ENCODE measurements at regions not wholly inside any gene's neighbourhood (a gene's known extent, or its start where the extent isn't known, plus 50 kb on each side); places are given as distances from the start of the nearest gene placed in this dataset.

DNA sequence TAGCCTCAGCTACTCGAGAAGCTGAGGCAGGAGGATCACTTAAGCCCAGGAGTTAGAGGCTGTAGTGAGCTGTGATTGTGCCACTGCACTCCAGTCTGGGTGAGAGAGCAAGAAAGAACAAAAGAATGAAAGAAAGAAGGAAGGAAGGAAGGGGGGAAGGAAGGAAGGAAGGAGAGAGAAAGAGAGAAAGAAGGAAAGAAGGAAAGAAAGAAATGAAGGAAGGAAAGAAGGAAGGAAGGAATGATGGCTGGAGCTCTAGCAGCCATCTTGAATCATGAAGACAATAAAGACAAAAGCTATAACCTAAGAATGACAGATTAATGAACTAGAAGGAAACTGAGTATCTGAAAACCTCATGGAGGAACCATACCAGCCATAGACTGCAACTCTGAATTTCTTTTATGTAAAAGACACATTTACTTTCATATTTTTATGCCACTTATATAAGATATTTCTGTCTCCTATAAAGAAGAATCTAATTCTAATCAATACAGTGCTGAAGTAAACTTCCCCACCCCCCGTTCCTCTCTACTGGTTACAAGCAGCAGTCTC, 522.3 kb upstream of the JARID2 start:
- TF ChIP-seq, protein P1, sequence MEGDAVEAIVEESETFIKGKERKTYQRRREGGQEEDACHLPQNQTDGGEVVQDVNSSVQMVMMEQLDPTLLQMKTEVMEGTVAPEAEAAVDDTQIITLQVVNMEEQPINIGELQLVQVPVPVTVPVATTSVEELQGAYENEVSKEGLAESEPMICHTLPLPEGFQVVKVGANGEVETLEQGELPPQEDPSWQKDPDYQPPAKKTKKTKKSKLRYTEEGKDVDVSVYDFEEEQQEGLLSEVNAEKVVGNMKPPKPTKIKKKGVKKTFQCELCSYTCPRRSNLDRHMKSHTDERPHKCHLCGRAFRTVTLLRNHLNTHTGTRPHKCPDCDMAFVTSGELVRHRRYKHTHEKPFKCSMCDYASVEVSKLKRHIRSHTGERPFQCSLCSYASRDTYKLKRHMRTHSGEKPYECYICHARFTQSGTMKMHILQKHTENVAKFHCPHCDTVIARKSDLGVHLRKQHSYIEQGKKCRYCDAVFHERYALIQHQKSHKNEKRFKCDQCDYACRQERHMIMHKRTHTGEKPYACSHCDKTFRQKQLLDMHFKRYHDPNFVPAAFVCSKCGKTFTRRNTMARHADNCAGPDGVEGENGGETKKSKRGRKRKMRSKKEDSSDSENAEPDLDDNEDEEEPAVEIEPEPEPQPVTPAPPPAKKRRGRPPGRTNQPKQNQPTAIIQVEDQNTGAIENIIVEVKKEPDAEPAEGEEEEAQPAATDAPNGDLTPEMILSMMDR (IDR thresholded peaks at IDR 0.05; ENCODE audit: low read depth, low read length, missing control alignments) = no peak
- DNase-seq (ENCODE audit: low read depth) = no peak
- H3K4me3 ChIP-seq (ENCODE audit: low read depth, low read length) = no peak overlapping the region
- in situ Hi-C loops (cut with HindIII; ENCODE audit: low sequenced_read_pairs) = no loop called here

DNA sequence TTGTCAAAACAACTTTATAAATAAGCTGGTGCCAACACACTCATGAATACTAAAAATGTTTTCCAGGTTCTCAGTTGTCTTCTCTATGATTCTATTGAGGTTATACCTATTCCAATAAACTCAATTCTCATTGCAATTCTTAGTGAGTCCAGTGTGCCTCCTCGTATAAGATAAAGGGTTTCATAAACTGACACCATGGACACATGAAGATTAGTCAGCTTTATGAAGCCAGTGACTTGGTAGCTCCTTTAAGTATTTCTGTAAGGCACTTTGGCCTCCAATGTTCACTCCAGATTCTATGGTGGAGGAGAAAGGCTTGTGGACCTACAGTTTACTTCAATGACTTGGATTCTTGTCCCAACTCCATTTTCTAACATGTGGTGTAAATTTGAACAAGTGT, 521.3 kb upstream of the JARID2 start:
- in situ Hi-C loops (cut with HindIII; ENCODE audit: low sequenced_read_pairs) = no loop called here
- TF ChIP-seq, protein P1 (IDR thresholded peaks at IDR 0.05; ENCODE audit: low read depth, low read length, missing control alignments) = no peak
- no peak for DNase-seq (ENCODE audit: low read depth)
- no peak overlapping the region for H3K4me3 ChIP-seq (ENCODE audit: low read depth, low read length)

DNA sequence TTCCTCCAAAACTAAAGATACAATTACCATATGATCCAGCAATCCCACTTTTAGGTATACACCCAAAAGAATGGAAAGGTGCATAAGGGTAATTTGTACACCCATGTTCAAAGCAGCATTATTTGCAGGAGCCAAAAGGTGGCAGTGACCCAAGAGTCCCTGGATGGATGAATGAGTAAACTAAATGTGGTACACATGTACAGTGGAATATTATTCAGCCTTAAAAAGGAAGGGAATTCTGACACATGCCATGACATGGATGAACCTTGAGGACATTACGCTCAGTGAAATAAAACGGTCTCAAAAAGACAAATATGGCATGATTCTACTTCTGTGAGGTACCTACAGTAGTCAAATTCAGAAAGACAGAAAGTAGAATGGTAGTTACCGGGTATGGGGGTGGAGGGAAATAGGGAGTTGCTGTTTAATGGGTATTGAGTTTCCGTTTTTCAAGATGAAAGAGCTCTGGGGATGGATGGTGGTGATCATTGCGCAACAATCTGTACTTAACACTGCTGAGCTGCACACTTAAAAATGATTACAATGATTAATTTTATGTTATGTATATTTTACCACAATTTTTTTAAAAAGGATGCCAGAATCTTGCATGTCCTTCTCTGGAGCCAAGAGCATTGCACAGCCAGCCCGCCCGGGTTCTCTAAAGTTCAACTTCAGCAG, 518.9 kb upstream of the JARID2 start:
- TF ChIP-seq, protein P1 (IDR thresholded peaks at IDR 0.05; ENCODE audit: low read depth, low read length, missing control alignments) = no peak
- no peak overlapping the region for H3K4me3 ChIP-seq (ENCODE audit: low read depth, low read length)
- no peak for DNase-seq (ENCODE audit: low read depth)
- in situ Hi-C loops (cut with HindIII; ENCODE audit: low sequenced_read_pairs) = no loop called here

DNA sequence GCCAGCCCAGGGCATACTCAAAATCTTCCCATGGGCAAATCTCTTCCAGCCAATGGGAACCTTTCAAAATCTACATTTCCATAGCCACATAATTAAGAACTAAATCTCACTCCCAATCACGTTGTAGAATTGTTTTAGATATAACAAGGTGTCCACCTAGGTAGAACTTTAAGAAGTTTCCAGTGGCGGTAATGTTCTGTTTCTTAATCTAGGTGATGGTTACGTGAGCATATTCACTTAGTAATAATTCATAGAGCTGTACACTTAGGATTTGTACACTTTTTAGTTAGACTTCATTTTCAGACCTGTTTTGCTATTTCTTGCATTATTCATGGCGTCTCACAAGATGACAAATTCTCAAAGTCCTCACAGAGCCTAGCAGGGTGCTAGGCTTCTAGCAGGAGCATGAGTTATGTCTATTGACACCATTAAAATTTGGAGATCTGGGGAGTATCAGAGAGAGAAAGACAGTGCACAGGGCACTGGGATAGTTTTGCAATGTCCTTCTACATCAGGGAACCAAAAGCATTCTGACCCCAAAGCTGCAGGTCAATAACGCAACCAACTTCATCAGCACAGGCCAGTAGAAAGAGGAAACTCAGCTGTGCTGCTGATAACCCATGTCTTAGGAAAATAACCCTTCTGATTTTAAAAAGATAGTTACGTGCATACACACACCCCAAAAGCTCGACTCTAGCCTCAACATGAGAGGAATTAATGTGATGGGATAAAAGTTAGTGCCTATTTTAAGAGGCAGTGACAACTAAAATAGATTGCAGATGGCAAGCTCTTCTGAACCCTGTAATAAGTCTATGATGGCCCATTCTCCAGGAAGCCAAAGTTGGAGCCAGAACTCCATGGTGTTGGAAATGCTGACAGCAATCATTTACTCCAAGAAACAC, 518.1 kb upstream of the JARID2 start:
- DNase-seq (ENCODE audit: low read depth) = no peak
- in situ Hi-C loops (cut with HindIII; ENCODE audit: low sequenced_read_pairs) = no loop called here
- TF ChIP-seq, protein P1 (IDR thresholded peaks at IDR 0.05; ENCODE audit: low read depth, low read length, missing control alignments) = no peak

DNA sequence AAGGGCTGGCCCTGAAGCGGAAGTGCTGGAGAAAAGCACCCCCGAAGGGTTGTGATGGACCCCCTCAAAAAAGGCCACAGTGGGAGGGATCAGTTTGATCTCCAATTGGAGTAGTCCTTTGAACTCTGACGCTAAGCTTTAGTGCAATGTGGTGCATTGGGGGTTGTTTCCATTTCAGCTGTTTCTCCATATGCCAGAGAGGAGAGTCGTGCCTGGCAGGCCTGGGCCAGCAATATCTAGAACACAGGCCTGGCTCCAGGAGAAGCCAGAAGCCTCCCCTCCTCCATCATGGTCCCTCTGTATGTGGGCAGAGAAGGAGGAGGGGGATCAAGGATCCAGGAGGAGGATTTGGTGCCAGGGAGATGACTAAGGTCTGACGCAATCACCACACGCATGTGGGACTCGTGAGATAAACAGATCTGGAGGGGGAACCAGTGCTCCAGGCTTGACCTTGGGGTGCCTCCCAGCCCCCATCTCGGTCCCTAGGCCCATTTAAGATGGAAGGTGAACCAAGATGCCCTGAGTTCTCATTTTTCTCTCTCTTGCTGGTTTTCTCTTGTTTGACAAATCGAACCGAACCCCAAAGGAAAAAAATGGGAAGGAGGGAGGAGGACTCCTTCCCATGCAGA, 517.4 kb upstream of the JARID2 start:
- in situ Hi-C loops (cut with HindIII; ENCODE audit: low sequenced_read_pairs) = no loop called here
- no peak for DNase-seq (ENCODE audit: low read depth)
- TF ChIP-seq, protein P1 (IDR thresholded peaks at IDR 0.05; ENCODE audit: low read depth, low read length, missing control alignments) = no peak
- H3K4me3 ChIP-seq (ENCODE audit: low read depth, low read length) = no peak overlapping the region

More for the DNA sequence above, 518.1 kb upstream of the JARID2 start:
- H3K4me3 ChIP-seq (ENCODE audit: low read depth, low read length) = no peak overlapping the region

Data from astrocyte of the cerebellum (primary cell).